GM12864 (cell line): ENCODE measurements at regions not wholly inside any gene's neighbourhood (a gene's known extent, or its start where the extent isn't known, plus 50 kb on each side); places are given as distances from the start of the nearest gene placed in this dataset.

Experiments used
- DNase-seq: peaks from one replicate; pipeline ENCODE4 v3.0.0-alpha.2; 2011; ENCODE audit warnings: low read depth
- H3K4me3 ChIP-seq: 2 replicates; pipeline ENCODE4 v1.5.1; 2011; ENCODE audit warnings: mild to moderate bottlenecking, low read depth, low read length, control low read depth
- TF ChIP-seq, protein P1 (sequence below): IDR thresholded peaks from 2 replicates; pipeline ENCODE4 v1.5.1; 2011; ENCODE audit warnings: low read depth, mild to moderate bottlenecking, moderate library complexity, low read length, control low read depth, inconsistent platforms; ENCODE audit errors: missing control alignments

DNA sequence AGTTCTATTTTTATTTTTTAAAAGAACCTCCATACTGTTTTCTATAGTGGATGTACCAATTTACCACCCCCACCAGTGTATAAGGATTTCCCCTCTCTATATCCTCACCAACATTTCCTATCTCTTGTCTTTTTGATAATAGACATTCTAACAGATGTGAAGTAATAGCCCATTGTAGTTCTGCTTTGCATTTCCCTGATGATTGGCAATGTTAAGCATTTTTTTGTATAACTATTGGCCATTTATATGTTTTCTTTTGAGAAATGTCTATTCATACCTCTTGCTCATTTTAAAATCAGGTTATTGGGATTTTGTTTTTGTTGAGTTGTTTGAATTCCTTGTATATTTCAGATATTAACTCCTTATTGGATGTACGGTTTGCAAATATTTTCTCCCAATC is 251.1 kb upstream of the HTR2C start:
- DNase-seq, result no peak
- TF ChIP-seq, protein P1, sequence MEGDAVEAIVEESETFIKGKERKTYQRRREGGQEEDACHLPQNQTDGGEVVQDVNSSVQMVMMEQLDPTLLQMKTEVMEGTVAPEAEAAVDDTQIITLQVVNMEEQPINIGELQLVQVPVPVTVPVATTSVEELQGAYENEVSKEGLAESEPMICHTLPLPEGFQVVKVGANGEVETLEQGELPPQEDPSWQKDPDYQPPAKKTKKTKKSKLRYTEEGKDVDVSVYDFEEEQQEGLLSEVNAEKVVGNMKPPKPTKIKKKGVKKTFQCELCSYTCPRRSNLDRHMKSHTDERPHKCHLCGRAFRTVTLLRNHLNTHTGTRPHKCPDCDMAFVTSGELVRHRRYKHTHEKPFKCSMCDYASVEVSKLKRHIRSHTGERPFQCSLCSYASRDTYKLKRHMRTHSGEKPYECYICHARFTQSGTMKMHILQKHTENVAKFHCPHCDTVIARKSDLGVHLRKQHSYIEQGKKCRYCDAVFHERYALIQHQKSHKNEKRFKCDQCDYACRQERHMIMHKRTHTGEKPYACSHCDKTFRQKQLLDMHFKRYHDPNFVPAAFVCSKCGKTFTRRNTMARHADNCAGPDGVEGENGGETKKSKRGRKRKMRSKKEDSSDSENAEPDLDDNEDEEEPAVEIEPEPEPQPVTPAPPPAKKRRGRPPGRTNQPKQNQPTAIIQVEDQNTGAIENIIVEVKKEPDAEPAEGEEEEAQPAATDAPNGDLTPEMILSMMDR, result no peak
- H3K4me3 ChIP-seq, result no peak overlapping the region

DNA sequence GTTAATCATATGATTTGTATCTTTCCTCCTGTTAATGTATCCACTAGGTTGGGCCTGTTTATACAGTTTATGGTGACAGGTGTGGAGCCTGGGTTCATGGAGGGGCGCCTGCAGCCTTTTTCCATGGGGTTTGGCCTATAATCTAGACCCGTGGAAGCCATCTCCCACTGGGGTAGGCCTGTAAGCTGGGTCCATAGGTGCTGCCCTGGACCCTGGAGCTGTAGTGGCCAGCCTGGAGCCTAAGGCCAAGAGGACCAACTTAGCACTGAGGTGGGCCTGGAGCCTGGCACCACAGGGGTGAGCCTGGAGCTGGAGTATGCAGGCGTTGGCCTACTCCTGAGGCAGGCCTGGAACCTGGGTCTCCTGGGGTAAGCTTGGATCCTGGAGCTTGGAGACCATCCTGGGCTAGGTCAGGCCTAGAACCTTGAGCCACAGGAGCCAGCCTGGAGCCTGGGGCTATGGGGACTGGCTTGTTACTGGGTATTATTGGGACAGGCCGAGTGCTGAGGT is 249.4 kb upstream of the HTR2C start:
- TF ChIP-seq, protein P1, result no peak
- no peak overlapping the region for H3K4me3 ChIP-seq
- DNase-seq, result no peak

DNA sequence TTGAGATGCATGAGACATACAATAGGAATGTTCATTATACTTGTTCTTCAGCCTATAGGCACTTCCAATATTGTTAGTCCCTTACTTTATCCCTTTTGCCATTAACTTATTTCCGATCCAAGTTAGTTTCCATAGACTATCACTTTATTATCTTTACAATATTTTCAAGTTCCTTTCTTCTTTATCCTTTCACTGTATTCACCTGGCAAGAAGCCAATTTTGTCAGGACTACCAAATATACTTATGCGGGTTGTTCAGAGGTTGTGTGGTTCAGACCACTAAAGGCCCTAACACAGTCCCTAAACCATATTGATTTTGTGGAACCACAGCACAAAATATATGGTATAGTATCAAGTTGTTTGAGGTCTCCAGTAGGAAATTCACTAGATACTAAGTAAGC is 245.0 kb upstream of the HTR2C start:
- TF ChIP-seq, protein P1, result no peak
- DNase-seq, result no peak
- H3K4me3 ChIP-seq, result no peak overlapping the region

DNA sequence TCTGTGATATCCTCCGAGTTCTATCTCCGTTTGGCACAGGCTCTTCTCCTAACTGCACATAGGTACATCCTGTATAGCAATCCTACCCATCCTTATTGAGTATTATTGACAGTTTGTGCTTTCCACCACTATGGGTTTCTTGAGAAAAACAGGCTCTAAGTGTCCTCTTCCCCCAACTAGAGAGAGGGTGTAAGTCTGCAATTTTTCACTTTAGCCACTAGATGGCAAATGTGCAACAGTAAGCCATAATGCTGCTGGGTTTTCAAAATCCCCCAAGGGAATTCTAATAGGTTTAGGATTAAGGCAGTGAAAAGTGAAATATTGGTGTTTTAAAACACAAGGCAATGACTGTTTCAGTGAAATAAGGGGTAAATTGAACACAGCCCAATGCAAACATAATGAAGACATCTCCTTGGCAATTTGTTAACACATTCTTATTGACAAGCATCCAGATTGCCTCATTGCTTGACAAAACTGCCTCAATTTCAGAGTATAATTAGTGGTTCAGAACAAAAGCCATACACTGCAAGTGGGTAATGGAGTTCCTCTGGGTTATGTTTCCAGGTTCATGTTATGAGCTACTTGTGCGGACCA is 239.0 kb upstream of the HTR2C start:
- no peak overlapping the region for H3K4me3 ChIP-seq
- TF ChIP-seq, protein P1, result peak; percentile 66
- DNase-seq, result no peak

DNA sequence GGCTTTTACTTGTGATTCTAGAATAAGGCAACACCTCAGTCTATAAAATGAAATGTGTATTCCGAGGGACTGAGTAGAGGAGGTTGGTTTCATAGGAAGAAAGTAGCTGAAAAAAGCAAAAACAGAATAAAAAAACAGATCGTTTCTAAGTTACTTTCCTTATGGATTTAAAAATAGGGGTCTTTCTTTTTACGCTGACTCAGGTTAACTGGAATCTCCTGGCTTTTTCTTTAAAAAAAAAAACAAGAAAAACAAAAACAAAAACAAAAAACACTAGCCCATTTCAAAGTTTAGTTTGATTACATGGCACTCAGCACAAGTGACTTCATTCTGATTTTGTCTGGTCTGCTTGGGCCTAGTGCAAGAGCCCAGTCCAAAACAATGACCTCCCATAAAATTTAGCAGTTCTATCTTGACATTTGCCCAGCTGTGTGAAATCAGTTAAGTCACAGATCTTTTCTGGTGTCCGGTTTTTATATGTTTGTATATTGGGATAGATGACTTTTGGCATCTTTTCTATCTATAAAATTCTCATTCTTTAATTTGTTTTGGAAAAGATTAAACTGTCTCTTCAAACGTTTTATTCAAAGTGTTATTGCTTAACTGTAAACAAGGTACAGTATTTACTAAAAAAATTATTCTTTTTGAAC is 222.7 kb upstream of the HTR2C start:
- TF ChIP-seq, protein P1, result no peak
- no peak overlapping the region for H3K4me3 ChIP-seq
- no peak for DNase-seq

DNA sequence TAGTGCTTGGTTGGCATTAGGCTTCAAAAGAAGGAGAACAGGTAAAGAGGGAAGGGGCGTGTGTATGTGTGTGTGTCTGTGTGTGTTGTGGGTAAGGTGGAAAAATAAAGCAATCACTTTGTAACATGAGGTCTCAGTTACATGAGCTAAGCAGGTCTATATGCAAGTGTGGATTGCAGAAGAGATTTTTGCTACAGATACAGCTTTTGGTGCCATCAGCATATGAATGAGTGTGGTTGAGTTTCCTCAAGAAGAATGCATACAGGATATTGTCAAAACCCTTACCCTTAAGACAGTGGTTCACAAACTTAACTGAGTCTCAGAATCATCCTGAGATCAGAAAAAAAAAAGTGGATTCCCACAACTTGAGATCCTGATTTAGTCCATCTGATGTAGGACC is 220.5 kb upstream of the HTR2C start:
- TF ChIP-seq, protein P1, result no peak
- DNase-seq, result no peak
- H3K4me3 ChIP-seq, result no peak overlapping the region
